Muscle layer of duodenum (tissue), 2 donors: ENCODE measurements at regions not wholly inside any gene's neighbourhood (a gene's known extent, or its start where the extent isn't known, plus 50 kb on each side); places are given as distances from the start of the nearest gene placed in this dataset.

Source experiments
- H3K27ac ChIP-seq: one replicate; pipeline ENCODE4 v1.7.0; 2013; ENCODE audit warnings: mild to moderate bottlenecking, low read length
- H3K27me3 ChIP-seq: one replicate; pipeline ENCODE4 v1.7.0; 2013; ENCODE audit warnings: low read depth, mild to moderate bottlenecking, control low read depth, low read length
- H3K36me3 ChIP-seq, 2 donors: one replicate each; pipeline ENCODE4 v1.7.0; 2013; ENCODE audit warnings: low read length in 2 of 2, control low read depth in 1 of 2, mild to moderate bottlenecking in 1 of 2; ENCODE audit not compliant: insufficient read depth in 2 of 2, control insufficient read depth in 1 of 2
- H3K4me1 ChIP-seq, 2 donors: one replicate each; pipeline ENCODE4 v1.7.0; 2013; ENCODE audit warnings: low read length in 2 of 2, mild to moderate bottlenecking in 2 of 2, control low read depth in 1 of 2, moderate library complexity in 1 of 2; ENCODE audit not compliant: insufficient read depth in 2 of 2, control insufficient read depth in 1 of 2
- H3K4me3 ChIP-seq, 2 donors: one replicate each; pipeline ENCODE4 v1.7.0; 2013; ENCODE audit warnings: low read length in 2 of 2, low read depth in 1 of 2, mild to moderate bottlenecking in 1 of 2
- H3K9me3 ChIP-seq, 2 donors: one replicate each; pipeline ENCODE4 v1.7.0; 2013; ENCODE audit warnings: low read length in 2 of 2, control low read depth in 1 of 2, mild to moderate bottlenecking in 1 of 2; ENCODE audit not compliant: control insufficient read depth in 1 of 2
- donor health status: healthy.

GRCh38 chr2:101549371-101549770, 74.5 kb upstream of the RFX8 start:
- H3K9me3 ChIP-seq: no peaks in the 10 kb centered on the region
- no peaks in the 10 kb centered on the region for H3K27me3 ChIP-seq
- no peaks in the 10 kb centered on the region for H3K4me1 ChIP-seq
- no peak overlapping the region for H3K4me3 ChIP-seq
- no peak overlapping the region for H3K27ac ChIP-seq
- H3K36me3 ChIP-seq: no peaks in the 10 kb centered on the region

- no peaks in the 10 kb centered on the region for H3K4me1 ChIP-seq
- H3K27me3 ChIP-seq: no peaks in the 10 kb centered on the region
- no peak overlapping the region for H3K4me3 ChIP-seq
- H3K27ac ChIP-seq: no peak overlapping the region
- H3K36me3 ChIP-seq: no peaks in the 10 kb centered on the region
- H3K9me3 ChIP-seq: no peaks in the 10 kb centered on the region
Observed at GRCh38 chr2:101546376-101547058, 71.6 kb upstream of the RFX8 start.

- no peaks in the 10 kb centered on the region for H3K36me3 ChIP-seq
- H3K27ac ChIP-seq: no peak overlapping the region
- no peaks in the 10 kb centered on the region for H3K9me3 ChIP-seq
- H3K27me3 ChIP-seq: no peaks in the 10 kb centered on the region
- H3K4me3 ChIP-seq: no peak overlapping the region
- H3K4me1 ChIP-seq: no peaks in the 10 kb centered on the region
Observed at GRCh38 chr2:101545950-101546349, 71.0 kb upstream of the RFX8 start.

- H3K4me3 ChIP-seq: no peak overlapping the region
- H3K4me1 ChIP-seq: no peaks in the 10 kb centered on the region
- H3K27ac ChIP-seq: no peak overlapping the region
- no peaks in the 10 kb centered on the region for H3K9me3 ChIP-seq
- H3K36me3 ChIP-seq: no peaks in the 10 kb centered on the region
- no peaks in the 10 kb centered on the region for H3K27me3 ChIP-seq
Observed at GRCh38 chr2:101540518-101540917, 65.6 kb upstream of the RFX8 start.

GRCh38 chr2:101538076-101538475, 63.2 kb upstream of the RFX8 start:
- Histone ChIP-seq H3K36me3 (no peaks in the 10 kb centered on the region), H3K27me3 (no peaks in the 10 kb centered on the region), H3K27ac (no peak overlapping the region), H3K9me3 (no peaks in the 10 kb centered on the region), H3K4me1 (peaks cover 0 to 6% of the 10 kb centered on the region in 2 donors), H3K4me3 (no peak overlapping the region)

GRCh38 chr2:101534149-101534611, 59.3 kb upstream of the RFX8 start:
- H3K4me1 ChIP-seq: peaks cover 0 to 6% of the 10 kb centered on the region in 2 donors
- peak overlapping the region; percentile 56 for H3K27ac ChIP-seq
- H3K27me3 ChIP-seq: no peaks in the 10 kb centered on the region
- H3K9me3 ChIP-seq: no peaks in the 10 kb centered on the region
- no peaks in the 10 kb centered on the region for H3K36me3 ChIP-seq
- H3K4me3 ChIP-seq: no peak overlapping the region

GRCh38 chr2:101533561-101534148, 58.7 kb upstream of the RFX8 start:
- Histone ChIP-seq H3K27ac (peak overlapping the region; percentile 56), H3K27me3 (no peaks in the 10 kb centered on the region), H3K4me1 (peaks cover 0 to 6% of the 10 kb centered on the region in 2 donors), H3K36me3 (no peaks in the 10 kb centered on the region), H3K9me3 (no peaks in the 10 kb centered on the region), H3K4me3 (no peak overlapping the region)

GRCh38 chr2:101528501-101528900, 53.6 kb upstream of the RFX8 start:
- H3K27ac ChIP-seq: no peak overlapping the region
- H3K4me3 ChIP-seq: no peak overlapping the region
- no peaks in the 10 kb centered on the region for H3K9me3 ChIP-seq
- H3K27me3 ChIP-seq: no peaks in the 10 kb centered on the region
- no peaks in the 10 kb centered on the region for H3K4me1 ChIP-seq
- H3K36me3 ChIP-seq: no peaks in the 10 kb centered on the region

- Histone ChIP-seq H3K4me3 (no peak overlapping the region), H3K9me3 (no peaks in the 10 kb centered on the region), H3K27ac (no peak overlapping the region), H3K4me1 (no peaks in the 10 kb centered on the region), H3K27me3 (no peaks in the 10 kb centered on the region), H3K36me3 (no peaks in the 10 kb centered on the region)
Observed at GRCh38 chr2:101524806-101525430, 50.0 kb upstream of the RFX8 start.
